HCT116 (cell line): ENCODE measurements at regions not wholly inside any gene's neighbourhood (a gene's known extent, or its start where the extent isn't known, plus 50 kb on each side); places are given as distances from the start of the nearest gene placed in this dataset.

Experiments
- CEBPB ChIP-seq: IDR thresholded peaks from 2 replicates; pipeline ENCODE4 v1.6.1; 2012; ENCODE audit warnings: low read depth
- EZH2 ChIP-seq: fragments of 200-600 bp; sonication (generic); IDR thresholded peaks from 2 replicates; pipeline ENCODE4 v1.6.1; 2017; ENCODE audit warnings: antibody characterized with exemption, mixed run types
- POLR2A ChIP-seq: IDR thresholded peaks from 2 replicates; pipeline ENCODE4 v1.7.0; 2011; ENCODE audit warnings: borderline replicate concordance; ENCODE audit not compliant: insufficient read depth, insufficient read length; ENCODE audit errors: extremely low read depth
- TF ChIP-seq, protein P1 (sequence below), 3 experiments: fragments of 200-600 bp in 1 of 3; sonication (generic) in 1 of 3; IDR thresholded peaks in 2 of 3; conservative IDR thresholded peaks in 1 of 3; 2 replicates each; pipeline ENCODE4 v1.5.1; 2012 to 2017; ENCODE audit warnings: low read depth in 2 of 3, low read length in 2 of 3, antibody characterized with exemption in 1 of 3, borderline replicate concordance in 1 of 3, control low read depth in 1 of 3, mild to moderate bottlenecking in 1 of 3, mixed read lengths in 1 of 3, mixed run types in 1 of 3, moderate library complexity in 1 of 3; ENCODE audit not compliant: insufficient read depth in 1 of 3

GRCh38 chr11:93063086-93063485 lies 93.6 kb downstream of the MTNR1B start:
- TF ChIP-seq, protein P1, sequence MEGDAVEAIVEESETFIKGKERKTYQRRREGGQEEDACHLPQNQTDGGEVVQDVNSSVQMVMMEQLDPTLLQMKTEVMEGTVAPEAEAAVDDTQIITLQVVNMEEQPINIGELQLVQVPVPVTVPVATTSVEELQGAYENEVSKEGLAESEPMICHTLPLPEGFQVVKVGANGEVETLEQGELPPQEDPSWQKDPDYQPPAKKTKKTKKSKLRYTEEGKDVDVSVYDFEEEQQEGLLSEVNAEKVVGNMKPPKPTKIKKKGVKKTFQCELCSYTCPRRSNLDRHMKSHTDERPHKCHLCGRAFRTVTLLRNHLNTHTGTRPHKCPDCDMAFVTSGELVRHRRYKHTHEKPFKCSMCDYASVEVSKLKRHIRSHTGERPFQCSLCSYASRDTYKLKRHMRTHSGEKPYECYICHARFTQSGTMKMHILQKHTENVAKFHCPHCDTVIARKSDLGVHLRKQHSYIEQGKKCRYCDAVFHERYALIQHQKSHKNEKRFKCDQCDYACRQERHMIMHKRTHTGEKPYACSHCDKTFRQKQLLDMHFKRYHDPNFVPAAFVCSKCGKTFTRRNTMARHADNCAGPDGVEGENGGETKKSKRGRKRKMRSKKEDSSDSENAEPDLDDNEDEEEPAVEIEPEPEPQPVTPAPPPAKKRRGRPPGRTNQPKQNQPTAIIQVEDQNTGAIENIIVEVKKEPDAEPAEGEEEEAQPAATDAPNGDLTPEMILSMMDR (IDR thresholded peaks at IDR 0.05 in 2 of 3, conservative IDR thresholded peaks at IDR 0.05 in 1 of 3; ENCODE audit: borderline replicate concordance in 1 of 3, insufficient read depth in 1 of 3, low read depth in 2 of 3, low read length in 2 of 3), result no peak
- TF ChIP-seq EZH2, result no peak
- TF ChIP-seq CEBPB, result no peak
- no peak for TF ChIP-seq POLR2A
